MM.1S (cell line): ENCODE measurements at regions not wholly inside any gene's neighbourhood (a gene's known extent, or its start where the extent isn't known, plus 50 kb on each side); places are given as distances from the start of the nearest gene placed in this dataset.

ENCODE experiments used
- DNase-seq: peaks from one replicate; pipeline ENCODE4 v3.0.0-alpha.2; 2015
- H2AFZ ChIP-seq: fragments of 300-600 bp; sonication (generic); 2 replicates; pipeline ENCODE4 v1.6.0; 2016; ENCODE audit warnings: antibody characterized with exemption, low read length
- H3F3A ChIP-seq: fragments of 300-600 bp; sonication (generic); 2 replicates; pipeline ENCODE4 v1.6.1; 2016; ENCODE audit warnings: mild to moderate bottlenecking, antibody characterized with exemption, low read length, moderate library complexity, mixed read lengths; ENCODE audit not compliant: insufficient read depth
- H3K27ac ChIP-seq: fragments of 300-600 bp; sonication (generic); 2 replicates; pipeline ENCODE4 v1.5.1; 2016; ENCODE audit warnings: mild to moderate bottlenecking, low read length
- H3K27me3 ChIP-seq: fragments of 300-600 bp; sonication (generic); replicated peaks from 2 replicates; pipeline ENCODE4 v1.6.0; 2016; ENCODE audit warnings: low read length; ENCODE audit not compliant: insufficient read depth
- H3K36me3 ChIP-seq: fragments of 300-600 bp; sonication (generic); replicated peaks from 2 replicates; pipeline ENCODE4 v1.6.1; 2016; ENCODE audit warnings: mild to moderate bottlenecking, low read length, mixed read lengths; ENCODE audit not compliant: insufficient read depth
- H3K4me1 ChIP-seq: fragments of 300-600 bp; sonication (generic); 2 replicates; pipeline ENCODE4 v1.6.1; 2016; ENCODE audit warnings: low read length, mixed read lengths
- H3K4me2 ChIP-seq: fragments of 300-600 bp; sonication (generic); 2 replicates; pipeline ENCODE4 v1.6.0; 2016; ENCODE audit warnings: low read depth, low read length
- H3K4me3 ChIP-seq: fragments of 300-600 bp; sonication (generic); 2 replicates; pipeline ENCODE4 v1.5.1; 2016; ENCODE audit warnings: low read length, mixed read lengths
- H3K79me2 ChIP-seq: fragments of 300-600 bp; sonication (generic); 2 replicates; pipeline ENCODE4 v1.6.1; 2016; ENCODE audit warnings: mixed run types, low read length, mixed read lengths
- H3K9ac ChIP-seq: fragments of 300-600 bp; sonication (generic); 2 replicates; pipeline ENCODE4 v1.6.1; 2016; ENCODE audit warnings: low read length, mixed read lengths
- H3K9me2 ChIP-seq: fragments of 300-600 bp; sonication (generic); replicated peaks from 2 replicates; pipeline ENCODE4 v1.6.1; 2016; ENCODE audit warnings: mild to moderate bottlenecking, low read length, mixed read lengths; ENCODE audit not compliant: insufficient read depth
- H3K9me3 ChIP-seq: fragments of 300-600 bp; sonication (generic); replicated peaks from 2 replicates; pipeline ENCODE4 v1.6.1; 2016; ENCODE audit warnings: mild to moderate bottlenecking, low read length, mixed read lengths; ENCODE audit not compliant: insufficient read depth
- H4K20me1 ChIP-seq: fragments of 300-600 bp; sonication (generic); 2 replicates; pipeline ENCODE4 v1.6.1; 2016; ENCODE audit warnings: mild to moderate bottlenecking, low read length, moderate library complexity, mixed read lengths; ENCODE audit not compliant: insufficient read depth
- EZH2 ChIP-seq: fragments of 300-600 bp; sonication (generic); optimal IDR thresholded peaks from 2 replicates; pipeline ENCODE3; 2017; ENCODE audit warnings: low read depth, mild to moderate bottlenecking, antibody characterized with exemption, low read length, mixed read lengths
- EZH2phosphoT487 ChIP-seq: fragments of 300-600 bp; sonication (generic); IDR thresholded peaks from 2 replicates; pipeline ENCODE4 v1.6.1; 2018; ENCODE audit warnings: antibody characterized with exemption, low read length
- TF ChIP-seq, protein P1 (sequence below): fragments of 300-600 bp; sonication (generic); IDR thresholded peaks from 2 replicates; pipeline ENCODE4 v1.5.1; 2016; ENCODE audit warnings: antibody characterized with exemption, low read length, mixed read lengths

DNA sequence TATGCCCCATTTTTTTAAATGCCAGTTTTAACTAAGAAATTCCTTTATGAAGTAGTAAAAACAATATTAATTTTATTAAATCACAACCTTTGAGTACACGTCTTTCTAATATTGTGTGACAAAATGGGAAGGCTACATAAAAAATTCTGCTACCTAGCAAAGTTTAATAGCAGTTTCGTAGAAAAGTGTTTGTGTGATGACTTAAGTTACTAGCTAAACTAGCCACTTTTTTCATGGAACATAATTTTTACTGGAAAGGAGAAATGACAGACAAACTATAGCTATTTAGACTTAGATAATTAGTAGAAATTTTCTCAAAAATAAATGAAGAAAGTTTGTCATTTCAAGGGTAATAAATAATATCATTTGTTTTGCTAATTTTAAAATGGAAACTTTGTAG lies 153.1 kb downstream of the GPAM start:
- H3K4me1 ChIP-seq: no peaks in the 10 kb centered on the region
- H3K36me3 ChIP-seq: no peaks in the 10 kb centered on the region
- no peaks in the 10 kb centered on the region for H3K79me2 ChIP-seq
- H3K27ac ChIP-seq: no peak overlapping the region
- no peaks in the 10 kb centered on the region for H3K9me2 ChIP-seq
- no peak overlapping the region for H3K4me2 ChIP-seq
- no peak for TF ChIP-seq EZH2
- TF ChIP-seq EZH2phosphoT487: no peak
- TF ChIP-seq, protein P1, sequence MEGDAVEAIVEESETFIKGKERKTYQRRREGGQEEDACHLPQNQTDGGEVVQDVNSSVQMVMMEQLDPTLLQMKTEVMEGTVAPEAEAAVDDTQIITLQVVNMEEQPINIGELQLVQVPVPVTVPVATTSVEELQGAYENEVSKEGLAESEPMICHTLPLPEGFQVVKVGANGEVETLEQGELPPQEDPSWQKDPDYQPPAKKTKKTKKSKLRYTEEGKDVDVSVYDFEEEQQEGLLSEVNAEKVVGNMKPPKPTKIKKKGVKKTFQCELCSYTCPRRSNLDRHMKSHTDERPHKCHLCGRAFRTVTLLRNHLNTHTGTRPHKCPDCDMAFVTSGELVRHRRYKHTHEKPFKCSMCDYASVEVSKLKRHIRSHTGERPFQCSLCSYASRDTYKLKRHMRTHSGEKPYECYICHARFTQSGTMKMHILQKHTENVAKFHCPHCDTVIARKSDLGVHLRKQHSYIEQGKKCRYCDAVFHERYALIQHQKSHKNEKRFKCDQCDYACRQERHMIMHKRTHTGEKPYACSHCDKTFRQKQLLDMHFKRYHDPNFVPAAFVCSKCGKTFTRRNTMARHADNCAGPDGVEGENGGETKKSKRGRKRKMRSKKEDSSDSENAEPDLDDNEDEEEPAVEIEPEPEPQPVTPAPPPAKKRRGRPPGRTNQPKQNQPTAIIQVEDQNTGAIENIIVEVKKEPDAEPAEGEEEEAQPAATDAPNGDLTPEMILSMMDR: no peak
- no peak overlapping the region for H3K9ac ChIP-seq
- no peaks in the 10 kb centered on the region for H3F3A ChIP-seq
- H3K4me3 ChIP-seq: no peak overlapping the region
- no peaks in the 10 kb centered on the region for H4K20me1 ChIP-seq
- no peak for DNase-seq
- no peak overlapping the region for H2AFZ ChIP-seq
- no peaks in the 10 kb centered on the region for H3K9me3 ChIP-seq
- H3K27me3 ChIP-seq: no peaks in the 10 kb centered on the region

DNA sequence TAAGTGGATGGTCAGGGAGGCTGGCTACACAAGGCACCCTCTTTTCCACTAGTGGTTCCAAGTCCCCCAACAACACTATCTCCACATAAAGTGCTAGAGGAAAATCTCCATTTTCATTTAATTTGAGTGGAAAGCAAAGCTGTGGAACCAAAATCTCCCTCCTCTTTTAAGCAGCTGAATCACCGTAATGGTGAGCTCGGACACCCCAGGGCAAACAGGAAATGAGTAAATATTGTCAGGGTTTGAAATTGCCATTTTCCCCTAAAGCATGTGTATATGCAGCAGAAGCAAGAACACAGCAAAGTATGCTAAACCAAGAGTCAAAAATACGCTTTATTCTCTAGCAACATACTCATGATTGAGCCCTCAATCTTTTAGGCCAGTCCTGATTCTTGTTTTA lies 143.7 kb downstream of the GPAM start:
- H3K36me3 ChIP-seq: no peaks in the 10 kb centered on the region
- H2AFZ ChIP-seq: no peak overlapping the region
- H3K4me2 ChIP-seq: no peak overlapping the region
- no peaks in the 10 kb centered on the region for H4K20me1 ChIP-seq
- DNase-seq: no peak
- H3K9ac ChIP-seq: no peak overlapping the region
- H3K27me3 ChIP-seq: no peaks in the 10 kb centered on the region
- no peak overlapping the region for H3K4me3 ChIP-seq
- H3K9me2 ChIP-seq: no peaks in the 10 kb centered on the region
- no peaks in the 10 kb centered on the region for H3K79me2 ChIP-seq
- no peaks in the 10 kb centered on the region for H3F3A ChIP-seq
- no peak for TF ChIP-seq EZH2phosphoT487
- TF ChIP-seq, protein P1: no peak
- no peak for TF ChIP-seq EZH2
- H3K9me3 ChIP-seq: no peaks in the 10 kb centered on the region
- H3K27ac ChIP-seq: no peak overlapping the region
- H3K4me1 ChIP-seq: no peaks in the 10 kb centered on the region

DNA sequence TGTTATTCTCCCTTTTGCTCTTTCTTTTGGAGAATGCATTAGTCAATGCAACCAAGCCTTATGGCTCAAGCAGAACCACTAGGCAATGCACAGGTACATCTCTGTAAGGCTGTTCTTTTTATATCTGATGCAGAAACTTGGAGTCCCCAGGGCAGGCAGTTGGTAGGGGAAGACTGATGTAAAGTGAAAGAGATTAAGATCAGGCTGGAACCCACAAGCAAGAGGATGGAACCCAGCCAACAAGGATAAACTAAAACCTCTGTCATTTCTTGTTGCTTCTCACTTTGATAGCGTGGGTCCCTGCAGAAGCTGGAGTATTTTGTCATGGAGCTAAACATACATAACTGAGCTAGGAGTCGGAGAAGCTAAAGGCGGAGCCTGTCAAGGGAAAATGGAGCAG lies 142.9 kb downstream of the GPAM start:
- Histone ChIP-seq H3K36me3 (no peaks in the 10 kb centered on the region), H3F3A (no peaks in the 10 kb centered on the region), H3K9me2 (no peaks in the 10 kb centered on the region), H4K20me1 (no peaks in the 10 kb centered on the region), H3K79me2 (no peaks in the 10 kb centered on the region), H2AFZ (no peak overlapping the region), H3K9ac (no peak overlapping the region), H3K4me3 (no peak overlapping the region), H3K27me3 (no peaks in the 10 kb centered on the region), H3K4me1 (no peaks in the 10 kb centered on the region), H3K9me3 (no peaks in the 10 kb centered on the region), H3K27ac (no peak overlapping the region), H3K4me2 (no peak overlapping the region)
- TF ChIP-seq EZH2phosphoT487: no peak
- no peak for DNase-seq

DNA sequence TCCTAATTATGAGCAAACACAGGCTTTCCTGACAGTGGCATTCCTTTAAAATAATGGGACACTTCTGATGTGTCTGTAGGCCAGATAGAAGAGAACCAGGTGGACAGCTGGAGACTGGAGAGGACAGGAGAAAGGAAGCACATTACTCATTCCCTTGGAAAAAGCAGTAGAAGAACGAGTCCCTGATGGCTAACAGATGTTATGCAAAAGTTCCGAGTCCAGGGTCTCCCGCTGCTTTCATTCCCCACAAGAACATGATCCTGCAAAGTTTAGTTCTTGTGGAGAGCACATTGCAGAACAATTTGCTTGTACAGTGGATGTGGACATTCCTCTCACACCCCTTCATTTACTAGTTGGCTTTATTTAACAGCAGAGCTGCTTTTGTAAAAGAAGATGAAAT lies 137.6 kb downstream of the GPAM start:
- H3K27me3 ChIP-seq: no peaks in the 10 kb centered on the region
- H3K4me3 ChIP-seq: no peak overlapping the region
- H4K20me1 ChIP-seq: no peaks in the 10 kb centered on the region
- no peaks in the 10 kb centered on the region for H3K36me3 ChIP-seq
- H2AFZ ChIP-seq: no peak overlapping the region
- no peak for DNase-seq
- H3K9ac ChIP-seq: no peak overlapping the region
- no peak overlapping the region for H3K27ac ChIP-seq
- no peaks in the 10 kb centered on the region for H3K9me3 ChIP-seq
- no peak for TF ChIP-seq EZH2phosphoT487
- TF ChIP-seq, protein P1: no peak
- TF ChIP-seq EZH2: no peak
- no peak overlapping the region for H3K4me2 ChIP-seq
- H3K79me2 ChIP-seq: no peaks in the 10 kb centered on the region
- H3K4me1 ChIP-seq: no peaks in the 10 kb centered on the region
- no peaks in the 10 kb centered on the region for H3F3A ChIP-seq
- no peaks in the 10 kb centered on the region for H3K9me2 ChIP-seq
